Esophagus squamous epithelium (tissue), 4 donors: ENCODE measurements at regions not wholly inside any gene's neighbourhood (a gene's known extent, or its start where the extent isn't known, plus 50 kb on each side); places are given as distances from the start of the nearest gene placed in this dataset.
"Not testable (repeated sequence)": the region's sequence is repeated elsewhere in the genome, so short reads cannot be mapped to it uniquely, and the experiment has no call there.

Source experiments
- POLR2A ChIP-seq, 4 donors: fragments of 450-650 bp; IDR thresholded peaks; one replicate each; pipeline ENCODE4 v1.6.1; 2017; ENCODE audit warnings: antibody characterized with exemption in 4 of 4, mild to moderate bottlenecking in 4 of 4, moderate library complexity in 3 of 4
- TF ChIP-seq, protein P1 (sequence below), 6 experiments: fragments of 450-650 bp in 4 of 6; fragments of 200-600 bp in 2 of 6; sonication (generic) in 2 of 6; IDR thresholded peaks; one replicate each; pipeline ENCODE4 v1.5.1; 2016 to 2019; ENCODE audit warnings: antibody characterized with exemption in 6 of 6, mild to moderate bottlenecking in 4 of 6, moderate library complexity in 4 of 6

DNA sequence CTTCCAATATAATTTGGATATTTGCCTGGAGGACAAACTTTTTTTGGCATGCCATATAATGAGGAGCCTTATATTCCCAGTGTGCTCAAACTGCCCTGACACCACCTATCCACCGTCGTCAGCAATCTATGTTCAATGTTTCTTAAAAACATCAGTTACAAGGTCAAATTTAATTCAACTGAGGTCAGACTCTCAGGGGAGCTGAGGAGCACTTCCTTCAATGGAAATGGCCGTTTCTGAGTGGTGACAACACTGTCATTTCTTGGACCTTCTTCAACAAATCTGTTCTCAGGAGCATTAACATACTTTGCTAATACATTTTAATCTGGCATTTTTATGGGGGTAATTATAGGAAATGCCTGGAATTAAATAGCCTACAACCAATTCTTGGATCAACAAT is 90.8 kb upstream of the FBXO28 start:
- TF ChIP-seq, protein P1, sequence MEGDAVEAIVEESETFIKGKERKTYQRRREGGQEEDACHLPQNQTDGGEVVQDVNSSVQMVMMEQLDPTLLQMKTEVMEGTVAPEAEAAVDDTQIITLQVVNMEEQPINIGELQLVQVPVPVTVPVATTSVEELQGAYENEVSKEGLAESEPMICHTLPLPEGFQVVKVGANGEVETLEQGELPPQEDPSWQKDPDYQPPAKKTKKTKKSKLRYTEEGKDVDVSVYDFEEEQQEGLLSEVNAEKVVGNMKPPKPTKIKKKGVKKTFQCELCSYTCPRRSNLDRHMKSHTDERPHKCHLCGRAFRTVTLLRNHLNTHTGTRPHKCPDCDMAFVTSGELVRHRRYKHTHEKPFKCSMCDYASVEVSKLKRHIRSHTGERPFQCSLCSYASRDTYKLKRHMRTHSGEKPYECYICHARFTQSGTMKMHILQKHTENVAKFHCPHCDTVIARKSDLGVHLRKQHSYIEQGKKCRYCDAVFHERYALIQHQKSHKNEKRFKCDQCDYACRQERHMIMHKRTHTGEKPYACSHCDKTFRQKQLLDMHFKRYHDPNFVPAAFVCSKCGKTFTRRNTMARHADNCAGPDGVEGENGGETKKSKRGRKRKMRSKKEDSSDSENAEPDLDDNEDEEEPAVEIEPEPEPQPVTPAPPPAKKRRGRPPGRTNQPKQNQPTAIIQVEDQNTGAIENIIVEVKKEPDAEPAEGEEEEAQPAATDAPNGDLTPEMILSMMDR (IDR thresholded peaks at IDR 0.05) = not testable (repeated sequence)
- TF ChIP-seq POLR2A (IDR thresholded peaks at IDR 0.05) = not testable (repeated sequence)
